GM10266 (cell line): ENCODE measurements at regions not wholly inside any gene's neighbourhood (a gene's known extent, or its start where the extent isn't known, plus 50 kb on each side); places are given as distances from the start of the nearest gene placed in this dataset.

Source experiments
- DNase-seq: peaks from one replicate; pipeline ENCODE4 v3.0.0; 2012; ENCODE audit errors: extremely low spot score
- TF ChIP-seq, protein P1 (sequence below): IDR thresholded peaks from 2 replicates; pipeline ENCODE4 v1.5.1; 2012; ENCODE audit warnings: mild to moderate bottlenecking, low read depth; ENCODE audit not compliant: control insufficient read depth, insufficient read depth; ENCODE audit errors: missing control alignments

DNA sequence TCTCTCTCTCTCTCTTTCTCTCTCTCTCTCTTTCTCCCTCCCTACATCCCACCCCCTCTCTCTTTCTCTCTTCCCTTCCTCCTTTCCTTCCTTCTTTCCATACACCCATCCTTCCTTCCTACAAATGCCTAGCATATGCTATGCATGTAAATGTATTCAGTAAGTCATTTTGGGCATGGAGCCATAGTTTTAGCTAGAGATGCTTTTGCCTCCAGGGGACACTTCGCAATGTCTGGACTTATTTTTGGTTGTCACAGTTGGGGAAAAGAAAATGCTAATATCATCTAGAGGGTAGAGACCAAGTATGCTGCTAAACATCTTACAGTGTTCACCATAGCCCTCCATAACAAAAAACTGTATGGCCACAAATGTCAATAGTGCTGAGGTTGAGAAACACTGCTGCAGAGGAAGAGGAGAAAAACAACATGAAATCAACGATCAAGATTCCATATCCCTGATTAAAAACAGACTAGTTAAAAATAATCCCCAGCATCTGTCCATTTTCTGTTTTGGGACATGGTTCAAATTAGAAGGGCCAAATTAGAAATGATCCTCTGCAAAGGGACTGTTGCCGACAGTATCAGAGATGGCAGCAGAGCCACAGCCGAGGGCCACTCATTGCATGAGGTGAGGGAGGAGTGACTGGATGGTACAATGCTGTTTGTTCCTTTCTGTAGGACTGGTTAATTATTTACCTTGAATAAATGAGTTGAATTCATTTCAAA is 152.7 kb downstream of the SH3BGRL2 start:
- TF ChIP-seq, protein P1, sequence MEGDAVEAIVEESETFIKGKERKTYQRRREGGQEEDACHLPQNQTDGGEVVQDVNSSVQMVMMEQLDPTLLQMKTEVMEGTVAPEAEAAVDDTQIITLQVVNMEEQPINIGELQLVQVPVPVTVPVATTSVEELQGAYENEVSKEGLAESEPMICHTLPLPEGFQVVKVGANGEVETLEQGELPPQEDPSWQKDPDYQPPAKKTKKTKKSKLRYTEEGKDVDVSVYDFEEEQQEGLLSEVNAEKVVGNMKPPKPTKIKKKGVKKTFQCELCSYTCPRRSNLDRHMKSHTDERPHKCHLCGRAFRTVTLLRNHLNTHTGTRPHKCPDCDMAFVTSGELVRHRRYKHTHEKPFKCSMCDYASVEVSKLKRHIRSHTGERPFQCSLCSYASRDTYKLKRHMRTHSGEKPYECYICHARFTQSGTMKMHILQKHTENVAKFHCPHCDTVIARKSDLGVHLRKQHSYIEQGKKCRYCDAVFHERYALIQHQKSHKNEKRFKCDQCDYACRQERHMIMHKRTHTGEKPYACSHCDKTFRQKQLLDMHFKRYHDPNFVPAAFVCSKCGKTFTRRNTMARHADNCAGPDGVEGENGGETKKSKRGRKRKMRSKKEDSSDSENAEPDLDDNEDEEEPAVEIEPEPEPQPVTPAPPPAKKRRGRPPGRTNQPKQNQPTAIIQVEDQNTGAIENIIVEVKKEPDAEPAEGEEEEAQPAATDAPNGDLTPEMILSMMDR = no peak
- no peak for DNase-seq

DNA sequence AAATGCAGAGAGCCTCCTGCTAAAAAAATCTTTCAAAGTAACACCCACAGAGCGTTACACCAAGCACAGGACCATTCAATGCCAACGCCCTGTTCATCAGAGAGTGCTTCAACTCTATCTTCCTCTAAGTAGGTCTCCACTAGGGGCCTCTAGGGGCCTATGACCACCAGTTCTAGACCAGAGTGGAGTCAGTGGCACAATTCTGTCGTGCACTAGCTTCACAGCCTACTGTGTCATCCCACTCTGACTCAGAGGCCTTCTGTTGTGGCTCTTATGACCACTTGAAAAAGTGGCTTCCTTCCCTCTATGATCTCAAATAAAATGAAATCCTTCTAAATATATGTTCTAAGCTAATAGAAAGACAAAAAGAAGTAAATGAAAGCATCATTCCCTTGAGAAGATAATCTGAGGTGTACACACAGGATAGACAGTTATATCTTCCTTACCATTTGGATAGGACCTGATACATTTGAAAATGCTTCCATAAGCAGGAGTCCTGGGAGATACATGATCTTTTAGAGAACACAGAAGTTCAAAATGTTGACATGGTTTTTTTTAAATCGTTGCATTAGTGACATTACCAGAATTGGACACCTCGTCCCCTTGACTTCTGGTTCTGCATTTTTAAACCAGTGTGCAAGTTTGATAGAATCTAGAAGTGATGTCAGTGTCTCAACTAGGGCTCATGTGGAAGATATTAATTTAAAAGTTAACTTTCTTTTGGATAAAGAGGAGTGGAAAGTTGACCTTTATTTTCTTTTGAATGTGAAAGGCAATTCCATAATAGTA is 151.9 kb downstream of the SH3BGRL2 start:
- DNase-seq = no peak
- TF ChIP-seq, protein P1 = no peak

DNA sequence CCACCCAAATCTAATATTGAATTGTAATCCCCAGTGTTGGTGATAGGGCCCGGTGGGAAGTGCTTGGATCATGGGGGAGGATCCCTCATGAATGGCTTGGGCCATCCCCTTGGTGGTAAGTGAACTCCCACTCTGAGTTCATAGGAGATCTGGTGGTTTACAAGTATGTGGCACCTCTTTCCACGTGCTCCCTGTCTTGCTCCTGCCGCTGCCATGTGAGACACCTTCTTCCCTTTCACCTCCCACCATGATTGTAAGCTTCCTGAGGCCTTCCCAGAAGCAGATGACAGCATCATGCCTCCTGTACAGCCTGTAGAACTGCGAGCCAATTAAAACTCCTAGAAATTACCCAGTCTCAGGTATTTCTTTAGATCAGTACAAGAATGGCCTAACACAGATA is 150.8 kb downstream of the SH3BGRL2 start:
- TF ChIP-seq, protein P1 = no peak
- DNase-seq = no peak

DNA sequence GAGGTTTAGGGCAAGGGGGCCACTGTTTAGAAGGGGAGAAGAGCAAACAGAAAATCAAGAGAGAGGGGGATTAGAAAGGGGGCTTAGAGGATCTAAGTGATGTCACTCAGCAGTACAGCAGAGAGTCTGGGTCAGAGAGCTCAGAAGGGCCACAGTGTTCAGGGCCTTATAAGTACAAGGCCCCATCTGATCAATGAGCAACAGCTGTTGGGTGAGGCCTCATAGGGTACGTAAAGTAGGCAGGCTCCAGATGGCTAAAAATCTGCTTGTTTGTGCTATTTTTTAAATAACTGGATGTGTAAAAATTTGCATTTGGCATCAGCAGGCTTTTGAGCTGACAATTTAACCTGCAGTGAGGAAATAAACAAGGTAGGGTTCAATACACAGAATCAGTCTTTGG is 149.8 kb downstream of the SH3BGRL2 start:
- no peak for DNase-seq
- TF ChIP-seq, protein P1 = no peak

DNA sequence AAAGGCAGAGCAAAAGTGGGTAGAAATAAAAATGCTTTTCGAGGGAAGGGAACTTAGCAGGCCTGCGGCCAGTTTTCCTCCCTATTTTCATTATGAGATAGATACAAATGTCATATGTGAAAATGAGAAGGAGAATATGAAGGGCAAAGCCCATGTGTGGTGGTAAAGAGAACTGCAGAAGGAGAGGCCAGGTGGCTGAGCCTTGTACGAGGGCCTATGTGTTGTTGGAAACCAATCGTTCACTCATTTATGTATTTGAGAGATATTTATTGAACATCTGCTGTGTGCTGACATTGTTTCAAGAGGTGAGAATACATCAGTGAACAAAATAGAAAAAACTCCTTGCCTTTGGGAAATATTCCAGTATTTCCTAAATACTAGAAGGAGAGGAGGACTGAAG is 147.7 kb downstream of the SH3BGRL2 start:
- no peak for DNase-seq
- TF ChIP-seq, protein P1 = no peak

DNA sequence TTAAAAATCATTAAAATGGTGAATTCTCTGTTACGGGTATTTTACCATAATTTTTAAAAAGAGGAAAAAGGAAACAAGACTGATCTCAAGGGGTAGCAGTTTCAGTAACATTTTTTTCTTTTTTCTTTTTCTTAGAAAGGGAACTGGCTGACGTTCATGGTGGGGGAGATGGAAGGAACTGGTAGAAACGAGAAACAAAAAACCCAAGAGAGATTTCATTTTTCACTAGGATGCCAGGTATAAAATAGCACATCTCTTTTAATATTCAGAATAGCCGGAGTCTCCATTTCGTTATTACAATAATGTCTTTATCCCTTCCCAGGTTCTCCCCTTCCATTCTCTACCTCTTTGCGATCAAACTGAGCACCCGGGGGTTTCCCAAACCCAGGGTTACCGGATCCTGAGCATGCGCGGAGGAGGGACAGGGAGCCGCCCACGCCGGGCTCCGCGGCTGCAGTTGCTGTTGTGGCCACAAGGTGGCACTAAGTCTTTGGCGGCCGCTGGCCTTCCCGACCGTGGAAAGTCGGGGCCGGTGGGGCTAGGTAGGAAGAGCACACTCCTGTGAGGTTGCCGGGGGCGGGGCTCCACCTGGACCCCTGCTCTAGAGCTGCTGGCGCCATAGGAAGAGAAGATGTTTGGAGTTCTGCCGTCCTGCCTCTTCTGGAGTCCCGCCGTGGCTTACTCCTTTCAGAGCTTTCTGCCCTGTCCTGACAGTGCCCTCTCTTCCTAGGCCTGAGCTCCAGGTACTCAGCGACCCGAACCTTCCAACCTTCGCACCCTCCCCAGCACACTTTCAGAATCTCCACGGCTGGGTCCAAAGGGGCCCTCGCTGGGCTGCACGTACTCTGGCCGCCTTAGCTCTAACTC is 146.8 kb downstream of the SH3BGRL2 start:
- TF ChIP-seq, protein P1 = peak; percentile 96
- DNase-seq = peak; percentile 90

DNA sequence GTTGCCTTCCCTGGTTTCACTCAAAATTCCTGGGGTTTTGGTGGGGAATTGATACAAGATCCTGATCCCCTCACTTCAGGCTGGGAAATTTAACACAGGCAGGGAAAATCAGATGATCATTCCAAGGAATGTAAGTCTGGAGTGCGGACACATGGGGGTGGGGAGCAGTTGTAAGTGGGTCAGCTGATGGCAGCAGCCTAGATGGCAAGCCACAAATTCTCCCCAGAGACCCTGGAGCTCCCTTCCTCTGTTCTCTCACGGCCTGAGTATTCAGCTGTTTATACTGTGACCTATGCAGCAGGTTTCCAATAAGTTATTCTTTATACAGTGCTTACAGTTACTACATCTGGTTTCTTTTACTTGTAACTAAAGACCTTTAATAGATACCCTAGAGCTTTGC is 144.9 kb downstream of the SH3BGRL2 start:
- no peak for DNase-seq
- TF ChIP-seq, protein P1 = no peak
